Thymus (tissue), 11 donors: ENCODE measurements at regions not wholly inside any gene's neighbourhood (a gene's known extent, or its start where the extent isn't known, plus 50 kb on each side); places are given as distances from the start of the nearest gene placed in this dataset.

Experiments
- DNase-seq, 9 donors: peaks; one replicate each; pipeline ENCODE4 v3.0.0-alpha.2; 2013; ENCODE audit warnings: low spot score in 9 of 9, low read depth in 6 of 9, missing footprints in 1 of 9
- H3K27ac ChIP-seq, 2 donors: one replicate each; pipeline ENCODE4 v1.5.1; 2013; ENCODE audit warnings: control low read depth in 1 of 2, low read depth in 1 of 2, low read length in 1 of 2, mild to moderate bottlenecking in 1 of 2, moderate library complexity in 1 of 2
- H3K27me3 ChIP-seq, 2 donors: one replicate each; pipeline ENCODE4 v1.5.1; 2013; ENCODE audit warnings: low read length in 1 of 2; ENCODE audit not compliant: control insufficient read depth in 2 of 2, insufficient read depth in 1 of 2
- H3K36me3 ChIP-seq, 2 donors: one replicate each; pipeline ENCODE4 v1.5.1; 2013; ENCODE audit warnings: low read length in 1 of 2, mild to moderate bottlenecking in 1 of 2, moderate library complexity in 1 of 2; ENCODE audit not compliant: control insufficient read depth in 2 of 2, insufficient read depth in 2 of 2
- H3K4me1 ChIP-seq, 2 donors: one replicate each; pipeline ENCODE4 v1.5.1; 2013; ENCODE audit warnings: low read length in 2 of 2; ENCODE audit not compliant: control insufficient read depth in 2 of 2, insufficient read depth in 2 of 2
- H3K4me3 ChIP-seq, 2 donors: one replicate each; pipeline ENCODE4 v1.5.1; 2013; ENCODE audit warnings: low read length in 2 of 2, control low read depth in 1 of 2, mild to moderate bottlenecking in 1 of 2
- H3K9me3 ChIP-seq, 2 donors: one replicate each; pipeline ENCODE4 v1.5.1; 2013; ENCODE audit warnings: low read length in 1 of 2, mild to moderate bottlenecking in 1 of 2; ENCODE audit not compliant: control insufficient read depth in 2 of 2, insufficient read depth in 1 of 2
- WGBS: extraction: QIAGEN DNeasy Blood & Tissue Kit; methylation state at CpG from one replicate; pipeline ENCODE4 v1.1.7; 2013; 5-methylcytosine and 5-hydroxymethylcytosine counted together
- donor health status: healthy.

DNA sequence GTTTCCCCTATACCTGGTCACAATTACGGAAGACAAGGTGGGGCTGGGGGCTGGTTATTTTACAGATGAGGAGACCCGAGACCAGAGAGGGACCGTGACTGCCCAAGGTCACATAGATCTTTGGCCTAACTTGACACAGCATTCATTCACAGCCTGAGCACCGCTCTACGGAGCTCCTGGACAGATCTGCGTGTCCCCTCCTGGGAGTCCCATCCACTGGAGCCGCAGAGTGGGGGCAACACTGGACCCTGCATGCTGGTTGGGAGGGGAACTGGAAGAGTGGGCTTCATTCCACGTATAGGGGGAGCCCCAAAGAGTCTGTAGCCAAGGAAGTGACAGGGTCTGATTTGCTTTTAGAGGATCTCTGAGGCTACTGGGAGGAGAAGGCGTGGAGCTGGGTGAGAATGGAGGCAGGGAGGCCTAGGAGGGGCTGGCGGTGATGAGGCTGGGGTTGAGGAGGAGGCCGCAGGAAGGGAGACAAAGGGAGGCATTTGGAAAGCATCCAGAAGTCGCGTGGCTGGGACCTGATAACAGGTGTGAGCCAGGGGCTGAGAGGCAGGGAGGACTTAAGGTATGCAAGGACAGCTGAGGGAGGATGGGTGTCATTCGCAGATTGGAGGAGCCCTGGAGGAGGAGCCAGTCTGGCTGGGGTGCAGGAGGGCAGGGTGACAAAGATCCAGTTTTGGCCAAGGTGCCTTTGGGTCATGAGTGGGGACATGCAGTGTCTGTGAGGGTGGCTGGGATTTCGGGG lies 64.3 kb upstream of the IER5L start:
- Histone ChIP-seq H3K4me3 (no peak overlapping the region), H3K36me3 (no peaks in the 10 kb centered on the region), H3K4me1 (peaks cover 8 to 10% of the 10 kb centered on the region in 2 donors), H3K9me3 (peaks cover 0 to 2% of the 10 kb centered on the region in 2 donors), H3K27me3 (no peaks in the 10 kb centered on the region), H3K27ac (no peak overlapping the region)
- DNase-seq: no peak
- WGBS: 94% methylated on average over 15 of the region's 15 CpGs

DNA sequence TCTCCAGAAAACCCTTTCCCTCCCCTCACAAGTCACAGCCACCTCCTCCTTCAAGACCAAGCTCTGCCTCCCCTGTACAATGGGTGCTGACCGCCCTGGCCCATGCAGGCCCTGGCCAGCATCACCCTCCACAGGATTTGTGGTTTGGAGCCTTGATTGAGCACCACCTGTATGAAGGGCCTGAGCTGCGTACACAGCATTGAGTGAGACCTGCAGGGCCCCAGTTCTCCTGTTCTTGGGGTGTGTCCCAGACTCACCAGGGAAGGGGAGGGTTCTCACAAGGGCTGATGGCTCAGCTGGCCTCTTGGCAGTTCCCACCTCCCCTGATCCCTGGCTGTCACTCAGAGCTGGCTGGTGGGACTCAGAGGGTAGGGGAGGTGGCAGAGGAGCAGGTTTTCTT lies 63.7 kb upstream of the IER5L start:
- Histone ChIP-seq H3K9me3 (peaks cover 0 to 6% of the 10 kb centered on the region in 2 donors), H3K36me3 (no peaks in the 10 kb centered on the region), H3K4me1 (peaks cover 12 to 17% of the 10 kb centered on the region in 2 donors), H3K27ac (no peak overlapping the region), H3K27me3 (no peaks in the 10 kb centered on the region), H3K4me3 (no peak overlapping the region)
- DNase-seq: no peak
- WGBS: 95% methylated on average over 2 of the region's 2 CpGs

DNA sequence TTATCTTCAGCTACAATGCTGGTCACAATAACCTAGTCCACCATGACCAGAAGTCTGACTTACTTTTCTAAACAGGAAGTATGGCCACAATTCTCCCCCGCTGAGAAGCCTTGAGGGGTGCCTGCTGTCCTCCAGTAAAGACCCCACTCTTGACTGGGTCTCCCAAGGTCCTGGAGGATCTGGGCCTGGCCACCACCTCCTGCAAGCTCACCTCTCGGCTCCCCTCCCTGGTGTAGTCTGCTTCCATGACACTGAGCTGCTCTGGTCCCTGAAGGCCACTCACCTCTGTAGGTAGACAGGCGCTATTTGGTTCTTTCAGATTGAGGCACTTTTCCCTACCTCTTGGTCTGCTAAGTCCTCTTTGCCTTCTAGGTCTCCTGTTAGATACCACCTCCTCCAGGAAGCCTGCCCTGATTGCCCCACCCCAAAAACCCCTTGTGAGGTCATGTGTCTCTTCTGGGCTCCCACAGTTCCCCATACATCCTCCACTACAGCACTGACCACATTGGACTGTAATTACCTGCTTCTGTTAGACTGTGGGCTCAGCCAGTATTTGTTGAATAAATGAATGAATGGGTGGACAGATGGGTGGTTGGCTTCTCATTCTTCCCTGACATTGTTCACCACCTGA lies 62.6 kb upstream of the IER5L start:
- no peaks in the 10 kb centered on the region for H3K27me3 ChIP-seq
- 97% methylated on average over 3 of the region's 3 CpGs for WGBS
- no peaks in the 10 kb centered on the region for H3K36me3 ChIP-seq
- no peak for DNase-seq
- H3K27ac ChIP-seq: no peak overlapping the region
- H3K4me1 ChIP-seq: peaks cover 16 to 27% of the 10 kb centered on the region in 2 donors
- H3K9me3 ChIP-seq: peaks cover 0 to 7% of the 10 kb centered on the region in 2 donors
- H3K4me3 ChIP-seq: no peak overlapping the region

DNA sequence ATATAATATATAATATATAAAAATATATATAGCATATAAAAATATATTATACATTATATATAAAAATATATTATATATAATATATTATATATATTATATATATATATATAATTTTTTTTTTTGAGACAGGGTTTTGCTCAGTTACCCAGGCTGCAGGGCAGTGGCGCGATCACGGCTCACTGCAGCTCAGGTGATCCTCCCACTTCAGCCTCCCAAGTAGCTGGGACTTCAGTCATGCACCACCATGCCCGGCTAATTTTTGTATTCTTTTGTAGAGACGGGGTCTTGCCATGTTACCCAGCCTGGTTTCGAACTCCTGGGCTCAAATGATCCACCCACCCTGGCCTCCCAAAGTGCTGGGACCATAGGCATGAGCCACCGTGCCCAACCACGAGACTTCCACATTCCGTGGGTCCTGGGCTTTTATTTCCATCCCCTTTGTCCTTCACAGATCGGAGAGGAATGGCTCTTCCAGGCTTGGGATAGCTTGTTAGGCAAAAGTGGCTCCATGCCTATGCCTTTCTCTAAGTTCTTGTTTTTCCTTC lies 62.0 kb upstream of the IER5L start:
- no peak overlapping the region for H3K4me3 ChIP-seq
- peaks cover 23 to 34% of the 10 kb centered on the region in 2 donors for H3K4me1 ChIP-seq
- H3K36me3 ChIP-seq: no peaks in the 10 kb centered on the region

DNA sequence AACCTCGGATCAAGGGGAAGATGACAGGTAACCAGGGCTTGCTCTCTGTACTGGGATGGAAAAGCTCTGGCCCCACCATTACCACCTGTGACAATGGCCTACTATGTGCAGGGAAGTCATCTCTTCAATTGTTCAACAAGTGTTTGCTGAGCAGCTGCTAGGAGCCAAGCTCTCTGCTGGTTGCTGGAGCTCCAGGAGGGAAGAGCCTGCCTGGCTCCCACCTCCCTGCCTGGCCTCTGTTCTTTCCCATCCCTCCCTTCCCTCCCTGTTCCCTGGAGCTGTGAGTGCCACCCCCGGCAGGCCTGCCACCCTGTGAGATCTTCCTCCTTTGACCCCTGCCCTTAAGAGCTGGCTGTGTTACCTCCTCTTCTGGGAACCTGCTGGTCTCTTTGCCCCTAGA lies 59.7 kb upstream of the IER5L start:
- Histone ChIP-seq H3K4me3 (no peak overlapping the region), H3K4me1 (peaks cover 33 to 45% of the 10 kb centered on the region in 2 donors), H3K27ac (peak overlapping the region; percentile 87 to 91), H3K36me3 (no peaks in the 10 kb centered on the region), H3K9me3 (peaks cover 0 to 28% of the 10 kb centered on the region in 2 donors), H3K27me3 (no peaks in the 10 kb centered on the region)
- WGBS: 93% methylated on average over 2 of the region's 2 CpGs
- DNase-seq: no peak

More for the DNA sequence above, 62.0 kb upstream of the IER5L start:
- Histone ChIP-seq H3K27ac (no peak overlapping the region), H3K9me3 (peaks cover 0 to 11% of the 10 kb centered on the region in 2 donors), H3K27me3 (no peaks in the 10 kb centered on the region)
- DNase-seq: no peak
- whole genome bisulfite sequencing: 94% methylated on average over 10 of the region's 10 CpGs

DNA sequence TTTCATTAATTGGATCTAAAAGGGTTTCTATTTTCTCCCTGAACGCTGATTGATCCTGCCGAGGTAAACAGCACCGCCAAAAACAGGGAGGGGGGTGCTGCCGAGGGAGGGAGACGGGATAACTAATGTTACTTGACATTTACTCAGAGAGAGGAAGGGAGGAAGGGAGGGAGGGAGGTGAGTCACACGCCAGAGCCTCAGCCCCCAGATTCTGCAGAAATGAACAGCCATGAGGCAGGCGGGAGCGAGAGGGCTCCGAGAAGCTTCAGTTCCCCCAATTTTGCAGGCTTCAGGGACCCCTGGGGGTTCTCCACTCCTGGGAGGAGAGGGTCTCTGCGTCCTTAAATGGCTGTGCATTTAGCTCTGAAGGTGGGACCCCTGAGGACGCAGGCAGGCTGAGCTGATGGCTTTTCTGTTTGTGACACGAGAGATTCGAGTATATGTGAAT lies 59.1 kb upstream of the IER5L start:
- peak in 4 of 9 donors; percentile 44 to 77 (median 48) for DNase-seq
- Histone ChIP-seq H3K4me1 (peaks cover 33 to 45% of the 10 kb centered on the region in 2 donors), H3K27ac (peak overlapping the region; percentile 87 to 91), H3K4me3 (peak overlapping the region; percentile 2 to 23), H3K36me3 (no peaks in the 10 kb centered on the region), H3K9me3 (peaks cover 0 to 28% of the 10 kb centered on the region in 2 donors), H3K27me3 (no peaks in the 10 kb centered on the region)
- WGBS: 38% methylated on average over 13 of the region's 13 CpGs

DNA sequence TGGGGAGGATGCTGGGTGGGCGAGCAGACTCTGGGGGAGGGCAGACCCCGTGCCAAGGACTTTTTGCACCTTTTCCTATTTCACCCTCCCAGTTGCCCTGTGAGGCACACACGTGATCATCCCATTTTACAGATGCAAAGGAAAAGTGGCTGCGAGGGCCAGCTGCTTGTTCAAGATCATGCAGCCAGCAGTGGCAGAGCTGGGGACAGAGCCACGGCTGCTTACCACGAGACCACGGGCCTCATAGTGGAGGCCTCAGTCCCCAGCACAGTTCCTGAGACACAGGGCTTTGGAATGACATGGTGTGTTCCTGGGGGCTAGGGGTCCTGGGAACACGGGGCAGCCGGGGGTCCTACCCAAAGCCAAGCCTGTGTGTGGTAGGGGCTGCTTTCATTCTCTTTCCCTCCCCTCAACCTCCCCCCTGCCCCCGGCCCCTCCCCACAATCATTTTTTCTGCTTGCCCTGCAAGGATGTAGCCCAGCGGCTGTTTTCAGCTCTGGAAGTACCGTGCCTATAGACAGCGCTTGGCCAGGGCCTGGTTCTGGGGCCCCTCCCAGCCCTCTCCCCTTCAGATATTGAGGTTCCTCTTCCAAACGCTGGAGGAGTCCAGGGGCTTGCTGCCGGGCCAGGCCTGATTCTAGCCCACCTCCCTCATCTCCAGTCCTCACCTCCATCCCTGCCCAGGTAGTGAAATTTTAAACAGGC lies 58.5 kb upstream of the IER5L start:
- no peaks in the 10 kb centered on the region for H3K36me3 ChIP-seq
- H3K27ac ChIP-seq: peak overlapping the region; percentile 87 to 91
- peaks cover 0 to 28% of the 10 kb centered on the region in 2 donors for H3K9me3 ChIP-seq
- H3K4me3 ChIP-seq: peak overlapping the region; percentile 2 to 23
- whole genome bisulfite sequencing: 66% methylated on average over 15 of the region's 15 CpGs
- peaks cover 33 to 48% of the 10 kb centered on the region in 2 donors for H3K4me1 ChIP-seq
- peak in 2 of 9 donors; percentile 21 to 55 for DNase-seq
- H3K27me3 ChIP-seq: no peaks in the 10 kb centered on the region

DNA sequence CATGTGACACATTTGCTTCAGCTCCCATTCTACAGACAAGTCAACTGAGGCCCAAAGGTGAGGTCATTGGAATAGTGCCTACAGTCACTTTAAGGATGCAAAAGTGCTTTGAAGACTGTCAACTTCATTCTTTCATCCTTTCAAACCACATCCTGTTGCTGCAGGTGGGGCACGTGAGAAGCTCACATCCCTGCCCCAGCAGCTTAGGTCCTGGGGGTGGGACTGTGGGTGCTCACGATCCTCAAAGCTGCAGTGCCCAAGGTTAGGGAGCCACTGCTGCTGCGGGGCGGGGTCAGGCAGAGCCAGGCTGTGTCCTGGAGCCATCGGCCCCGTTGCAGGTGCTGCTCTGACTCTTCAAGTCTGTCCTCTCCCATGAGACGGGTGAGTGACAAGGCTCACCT lies 57.9 kb upstream of the IER5L start:
- Histone ChIP-seq H3K9me3 (peaks cover 0 to 28% of the 10 kb centered on the region in 2 donors), H3K27ac (peak overlapping the region; percentile 87 to 88), H3K4me1 (peaks cover 33 to 53% of the 10 kb centered on the region in 2 donors), H3K4me3 (peak overlapping the region; percentile 19 to 23), H3K36me3 (no peaks in the 10 kb centered on the region), H3K27me3 (no peaks in the 10 kb centered on the region)
- DNase-seq: peak; percentile 70 to 97 (median 89)
- WGBS: 5% methylated on average over 7 of the region's 7 CpGs
